ENCODE measurements at regions not wholly inside any gene's neighbourhood (a gene's known extent, or its start where the extent isn't known, plus 50 kb on each side); places are given as distances from the start of the nearest gene placed in this dataset.

- TF ChIP-seq POLR2A (IDR thresholded peaks at IDR 0.05; ENCODE audit: low read length) (no peak), REST (IDR thresholded peaks at IDR 0.05) (no peak), RAD21 (conservative IDR thresholded peaks at IDR 0.05 in 1 of 2, IDR thresholded peaks at IDR 0.05 in 1 of 2) (no peak), SMC3 (IDR thresholded peaks at IDR 0.05) (no peak), CTCF (IDR thresholded peaks at IDR 0.05) (no peak), ELK1 (IDR thresholded peaks at IDR 0.05; ENCODE audit: low read depth, low read length) (no peak), RCOR1 (IDR thresholded peaks at IDR 0.05; ENCODE audit: low read depth, low read length) (no peak), CHD2 (IDR thresholded peaks at IDR 0.05; ENCODE audit: low read length, partially characterized antibody) (no peak), MAX (IDR thresholded peaks at IDR 0.05) (no peak), CEBPB (IDR thresholded peaks at IDR 0.05) (no peak), E2F6 (IDR thresholded peaks at IDR 0.05; ENCODE audit: borderline replicate concordance, low read depth) (no peak), GATA3 (IDR thresholded peaks at IDR 0.05; ENCODE audit: borderline replicate concordance) (no peak), USF2 (IDR thresholded peaks at IDR 0.05) (no peak)
Observed at GRCh38 chr10:123597676-123598075, 68.5 kb upstream of the GPR26 start.
